ENCODE measurements at regions not wholly inside any gene's neighbourhood (a gene's known extent, or its start where the extent isn't known, plus 50 kb on each side); places are given as distances from the start of the nearest gene placed in this dataset.
"Not testable (repeated sequence)": the region's sequence is repeated elsewhere in the genome, so short reads cannot be mapped to it uniquely, and the experiment has no call there.

DNA sequence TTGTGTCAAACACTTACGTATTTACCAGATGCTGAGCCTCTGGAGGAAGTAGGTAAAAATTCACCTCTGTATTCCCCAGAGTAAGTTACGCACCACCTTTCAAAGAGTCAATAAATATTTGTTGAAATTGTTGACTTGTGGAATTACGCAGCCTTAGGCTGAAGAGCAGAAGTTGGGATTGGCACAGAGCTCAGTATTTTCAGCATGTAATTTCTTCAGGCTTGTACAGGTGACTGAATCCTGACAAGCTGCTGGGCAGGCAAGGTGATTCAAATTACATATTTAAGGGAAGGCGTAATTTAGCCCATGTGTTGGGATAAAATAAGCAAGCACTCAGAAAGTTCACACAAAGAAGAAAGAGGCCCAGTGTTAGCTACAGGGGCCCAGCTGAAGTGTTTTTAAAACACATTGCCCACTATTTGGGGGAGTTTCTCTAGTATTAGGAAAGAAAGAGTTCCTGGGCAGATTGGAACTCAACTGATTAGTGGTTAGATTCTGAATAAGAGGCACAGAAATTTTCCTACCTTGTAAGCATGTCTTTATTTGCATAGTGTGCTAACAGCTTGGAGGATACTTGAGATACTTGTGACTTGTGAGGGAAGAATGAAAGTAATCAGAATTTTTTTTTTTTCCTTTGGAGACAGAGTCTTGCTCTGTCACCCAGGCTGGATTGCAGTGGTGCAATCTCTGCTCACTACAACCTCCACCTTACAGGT, 165.3 kb upstream of the FBXL7 start:
- peak; percentile 61 for DNase-seq

DNA sequence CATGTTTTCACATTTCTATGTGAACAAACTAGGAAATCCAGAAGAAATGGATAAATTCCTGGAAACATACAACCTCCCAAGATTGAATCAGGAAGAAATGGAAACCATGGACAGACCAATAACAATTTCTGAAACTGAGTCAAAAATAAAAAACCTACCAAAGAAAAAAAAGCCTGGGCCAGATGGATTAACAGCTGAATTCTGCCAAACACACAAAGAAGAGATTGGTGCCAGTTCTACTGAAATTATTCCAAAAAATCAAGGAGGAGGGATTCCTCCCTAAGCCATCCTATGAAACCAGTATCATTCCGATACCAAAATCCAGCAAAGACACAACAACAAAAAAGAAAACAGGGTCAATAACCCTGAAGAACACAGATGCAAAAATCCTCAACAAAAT, 166.9 kb upstream of the FBXL7 start:
- DNase-seq = no peak

DNA sequence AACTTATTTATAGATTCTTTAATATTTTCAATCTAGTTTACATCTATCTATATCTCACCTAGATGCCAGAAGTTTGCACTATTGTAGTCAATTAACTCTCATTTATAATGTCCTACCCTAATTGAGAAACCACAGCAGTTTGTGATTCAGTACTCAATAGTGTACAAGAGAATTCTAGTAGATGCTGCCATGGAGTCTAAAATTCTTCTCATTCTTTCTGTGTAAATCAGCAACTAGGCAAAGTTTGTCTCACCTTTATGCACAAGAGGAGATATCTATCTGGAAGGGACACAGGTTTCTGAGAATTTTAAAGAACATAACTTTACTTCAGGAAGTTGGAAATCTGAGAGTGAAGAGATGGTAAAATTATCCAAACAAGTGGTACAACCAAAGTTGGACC, 173.0 kb upstream of the FBXL7 start:
- DNase-seq = no peak

DNA sequence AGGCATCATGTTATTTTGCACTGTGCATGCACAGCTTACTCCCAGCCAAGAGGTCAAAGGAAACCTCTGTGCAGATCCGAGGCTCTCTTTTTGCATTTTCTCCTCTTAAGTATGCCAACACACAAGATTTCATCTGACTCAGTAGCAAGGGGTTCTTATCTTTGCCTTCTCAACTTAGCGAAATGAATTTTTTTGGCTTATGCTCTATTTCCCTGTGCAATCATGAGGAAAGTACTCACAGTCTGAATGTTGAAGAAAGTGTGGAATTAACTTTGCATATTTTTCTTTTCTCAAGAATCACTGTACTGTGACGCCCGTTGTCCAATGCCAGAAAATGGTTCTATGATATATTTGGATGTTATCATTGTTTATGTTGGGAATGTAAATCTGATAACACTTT, 173.5 kb upstream of the FBXL7 start:
- DNase-seq = no peak

DNA sequence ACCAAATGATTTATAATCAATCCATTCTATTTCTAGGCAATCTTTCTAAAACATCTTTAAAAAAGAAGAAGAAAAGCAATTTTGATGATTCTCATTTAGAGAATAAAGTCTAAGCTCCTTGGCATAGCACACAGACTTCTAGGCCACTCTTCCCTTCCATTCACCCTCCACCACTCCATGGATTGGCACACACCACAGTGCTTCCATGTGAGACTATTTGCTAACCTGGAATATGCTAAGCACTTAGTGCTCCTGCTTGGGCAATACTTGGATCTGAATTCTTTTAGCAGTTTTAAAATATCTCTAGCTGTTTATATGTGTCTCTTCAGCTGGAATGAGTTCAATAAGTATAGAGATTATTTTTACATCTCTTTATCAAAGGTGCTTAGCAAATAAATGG, 177.6 kb upstream of the FBXL7 start:
- no peak for DNase-seq

DNA sequence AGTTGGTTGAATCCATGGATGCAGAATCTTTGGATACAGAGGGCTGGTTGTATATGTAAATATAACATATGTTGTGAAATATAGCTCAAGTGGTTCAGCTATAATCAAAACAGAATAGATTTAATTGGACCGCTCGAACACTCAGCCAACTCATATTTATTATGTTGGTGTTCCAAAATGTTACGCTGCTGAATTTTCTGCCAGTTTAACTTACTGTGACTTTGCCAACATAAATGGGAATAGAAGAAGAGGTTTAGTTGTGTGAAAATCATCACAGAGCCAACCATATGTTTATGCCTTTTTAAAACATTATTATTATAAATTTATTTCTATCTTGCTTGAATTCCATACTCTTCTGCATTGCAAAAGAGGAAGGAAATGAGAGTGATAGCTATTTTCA, 178.2 kb upstream of the FBXL7 start:
- peak; percentile 62 for DNase-seq

DNA sequence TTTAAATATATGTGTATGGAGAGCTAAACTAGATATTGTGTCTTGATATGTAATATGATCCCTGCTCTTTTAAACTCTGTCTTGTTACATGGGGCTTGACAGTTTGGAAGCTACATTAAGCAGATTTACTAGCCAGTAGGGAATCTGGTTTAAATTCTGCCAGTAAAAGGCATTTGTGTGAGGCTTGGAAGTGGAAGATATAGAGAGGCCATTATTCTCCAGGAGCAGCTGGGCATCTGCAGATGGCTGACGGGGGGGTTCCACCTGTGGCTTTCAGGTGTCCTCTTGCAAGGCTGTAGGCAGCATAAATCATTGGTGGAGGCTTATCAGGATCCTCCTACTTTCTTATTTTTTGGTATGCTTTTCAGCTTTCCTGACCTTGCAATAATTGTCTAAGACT, 179.1 kb upstream of the FBXL7 start:
- peak; percentile 64 for DNase-seq

DNA sequence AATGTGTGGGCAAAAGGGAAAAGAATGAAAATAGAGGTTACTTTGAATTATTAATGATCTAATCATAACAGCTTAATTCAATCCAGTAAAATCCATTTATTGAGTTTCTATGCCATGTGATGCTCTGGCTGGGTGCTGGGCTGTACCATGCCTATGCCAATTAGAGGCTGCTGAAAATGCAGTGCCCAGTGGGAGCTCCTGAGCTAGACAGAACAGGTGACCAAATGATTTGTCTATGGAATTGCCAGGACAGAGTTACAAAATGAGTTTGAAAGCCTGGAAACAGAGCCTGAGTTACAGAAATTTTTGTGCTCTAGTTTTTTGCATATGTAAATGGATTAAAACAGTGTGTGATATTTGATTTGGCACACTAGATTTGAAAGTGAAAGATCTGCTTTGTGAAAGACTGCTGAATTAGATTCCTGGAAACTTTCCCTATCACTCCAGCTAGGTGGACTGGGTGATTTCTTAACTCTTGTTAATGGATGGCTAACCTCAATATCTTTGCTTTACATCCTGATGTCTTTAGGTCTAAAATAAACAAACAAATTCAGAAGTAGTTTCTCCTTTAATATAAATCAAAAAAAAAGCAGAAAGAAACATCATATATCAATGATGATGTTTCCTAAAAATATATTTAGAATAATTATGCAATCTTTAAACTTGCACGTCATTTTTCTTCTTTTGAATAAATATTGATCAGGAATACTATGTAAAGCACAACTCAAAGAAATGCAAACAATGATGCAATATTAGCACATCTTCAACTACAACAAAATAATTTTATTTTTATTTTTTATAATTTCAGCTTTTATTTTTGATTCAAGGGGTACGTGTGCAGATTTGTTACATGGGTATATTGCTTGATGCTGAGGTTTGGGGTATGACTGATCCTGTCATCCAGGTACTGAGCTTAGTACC, 194.8 kb upstream of the FBXL7 start:
- DNase-seq = no peak

DNA sequence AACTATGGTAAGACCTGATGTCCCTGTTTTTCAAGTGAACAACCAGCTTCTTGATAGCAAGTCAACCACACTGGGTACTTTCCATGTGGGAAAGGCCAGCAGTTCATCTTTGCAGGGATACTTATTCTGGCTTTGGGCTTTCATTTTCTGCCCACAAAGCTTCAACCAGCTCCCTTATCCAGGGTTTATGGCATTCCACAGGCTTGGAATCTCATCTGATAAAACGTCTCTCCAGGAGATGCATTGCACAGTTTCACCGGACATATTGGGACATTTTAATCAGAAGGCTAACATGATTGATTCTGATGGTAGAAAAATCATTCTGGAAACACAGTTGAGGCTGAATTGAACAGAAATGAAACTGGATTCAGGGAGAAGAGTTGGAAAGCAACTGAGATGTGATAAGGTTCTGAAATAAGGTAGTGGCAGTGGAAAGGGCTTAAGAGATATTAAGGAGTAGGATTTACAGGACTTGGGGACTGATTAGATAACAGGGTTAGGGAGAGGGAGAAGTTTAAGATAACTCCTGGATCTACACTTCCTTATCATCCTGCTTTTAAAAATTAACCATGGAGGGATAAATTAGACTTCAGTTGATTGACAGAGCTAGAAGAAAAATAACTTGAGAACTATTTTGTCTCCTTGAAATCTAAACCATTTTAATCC, 195.8 kb upstream of the FBXL7 start:
- DNase-seq = no peak

DNA sequence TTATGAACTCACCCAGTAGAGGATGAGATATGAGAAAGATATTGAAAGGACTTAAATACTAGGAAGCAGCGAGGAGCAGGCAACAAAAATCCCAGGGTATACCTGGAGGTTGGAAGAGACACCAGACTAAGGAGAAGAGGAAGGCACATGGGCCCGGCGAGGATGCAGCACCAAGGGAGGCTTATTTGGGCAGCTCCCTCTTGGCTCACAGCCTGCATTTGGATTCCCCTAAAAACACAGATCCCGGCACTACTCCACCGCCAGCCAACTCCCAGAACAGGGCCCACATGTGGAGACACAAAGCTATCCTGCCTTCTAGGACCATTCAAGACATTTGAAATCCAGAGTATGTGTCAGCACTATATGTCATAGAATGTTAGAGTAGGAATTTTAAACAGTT, 199.8 kb upstream of the FBXL7 start:
- DNase-seq = no peak

DNA sequence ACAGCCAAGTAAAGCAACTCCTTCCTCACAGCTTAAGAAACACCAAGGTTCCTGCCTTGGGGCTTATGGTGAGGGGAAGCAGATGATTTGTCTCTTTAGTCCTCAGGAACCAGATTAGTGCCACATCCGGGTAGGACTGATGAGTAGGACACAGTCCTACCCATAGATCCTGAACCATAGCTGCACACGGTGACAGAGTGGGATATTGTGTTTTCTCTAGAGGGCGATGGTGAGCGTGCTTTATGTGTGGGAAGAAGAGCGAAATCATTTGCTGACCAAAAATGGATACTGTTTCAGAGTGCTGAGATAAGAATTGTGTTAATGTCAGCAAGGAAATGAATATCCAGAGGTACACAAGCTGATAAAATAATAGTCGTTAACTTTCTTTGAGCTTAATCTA, 209.0 kb upstream of the FBXL7 start:
- no peak for DNase-seq

DNA sequence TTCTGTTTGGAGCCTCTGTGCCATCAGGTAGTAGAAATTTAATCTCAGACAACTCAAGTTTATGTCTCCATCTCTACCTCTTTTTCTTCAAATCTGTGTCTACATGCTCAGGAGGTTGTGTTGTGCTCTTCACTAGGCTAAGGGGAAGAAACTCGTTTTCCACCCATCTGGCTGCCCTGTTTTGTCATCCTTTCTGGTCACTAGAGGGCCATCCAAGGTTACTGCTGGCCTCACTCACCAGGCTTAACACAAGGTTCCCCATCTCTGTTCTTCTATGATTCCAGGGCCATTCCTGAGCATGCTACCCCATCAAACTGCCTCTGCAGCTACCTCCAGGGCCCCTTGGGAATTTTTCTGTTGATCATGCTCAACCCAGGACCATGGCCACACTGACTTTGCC, 213.3 kb upstream of the FBXL7 start:
- no peak for DNase-seq

DNA sequence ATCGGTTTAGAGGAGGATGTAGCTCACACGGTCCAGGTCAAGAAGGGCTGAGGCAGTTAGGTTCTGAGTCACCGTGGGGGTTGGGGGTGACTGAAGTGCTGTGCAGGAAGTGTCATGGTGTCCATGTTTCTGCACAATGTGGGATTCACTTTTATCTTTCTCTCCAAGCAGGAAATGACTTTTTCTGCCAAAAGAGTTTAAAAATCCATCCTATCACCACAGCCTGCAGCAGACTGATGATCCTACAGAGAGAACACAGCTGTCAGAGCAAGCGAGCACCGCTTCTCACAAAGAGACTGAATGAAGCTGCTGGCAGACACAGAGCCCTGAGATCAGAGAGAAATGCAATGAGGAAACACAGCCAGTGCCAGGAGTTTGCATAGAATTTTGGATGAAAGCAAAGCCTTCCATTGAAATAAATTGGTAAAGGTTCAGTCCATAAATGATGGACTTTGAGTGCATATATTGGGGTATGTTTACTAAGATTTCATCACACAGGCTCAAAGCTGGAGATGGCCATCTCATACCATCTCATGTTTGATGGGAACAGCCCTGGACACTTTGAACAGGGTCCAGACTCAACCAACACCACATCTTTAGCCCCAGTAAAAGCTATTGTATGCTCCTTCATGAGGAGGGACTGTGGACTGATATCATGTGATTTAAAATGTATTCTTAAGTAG, 213.9 kb upstream of the FBXL7 start:
- peak; percentile 88 for DNase-seq

DNA sequence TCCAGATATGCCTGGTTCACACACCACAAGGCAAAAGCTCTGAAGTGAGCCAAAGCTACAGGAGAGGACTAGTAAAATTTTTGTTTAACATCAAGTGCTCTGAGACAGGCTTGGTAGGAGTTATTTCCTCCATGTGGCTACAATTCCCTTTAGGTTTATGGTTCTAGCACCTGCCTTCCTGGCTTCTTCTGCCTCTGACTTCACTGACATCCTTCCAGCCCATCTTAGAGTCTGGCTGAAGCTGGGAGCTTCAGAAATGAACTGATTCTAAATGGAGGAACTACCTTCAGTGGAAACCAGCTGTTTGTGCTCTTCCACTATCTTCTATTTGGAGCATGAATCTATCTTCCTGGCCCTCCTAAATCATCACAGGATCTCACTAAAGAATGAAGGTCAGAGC, 215.3 kb upstream of the FBXL7 start:
- no peak for DNase-seq

DNA sequence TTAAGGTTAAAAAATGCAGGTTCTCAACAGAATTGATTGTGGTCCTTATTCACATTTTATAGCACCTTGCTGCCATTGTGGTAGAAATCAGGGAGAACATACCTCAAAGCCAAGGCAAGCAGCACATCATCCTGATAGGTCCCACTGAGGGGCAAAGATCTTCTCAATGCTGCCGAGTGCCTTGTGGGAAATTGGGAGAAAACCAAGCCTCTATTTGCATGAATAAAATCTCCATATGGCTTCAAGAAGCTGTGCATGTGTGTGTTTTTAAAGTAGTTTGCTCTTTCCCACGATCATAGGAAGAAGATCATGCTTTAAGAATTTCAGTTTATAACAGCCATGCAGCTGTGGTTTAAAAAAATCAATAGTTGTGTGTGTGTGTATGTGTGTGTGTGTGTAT, 216.9 kb upstream of the FBXL7 start:
- DNase-seq = peak; percentile 61

DNA sequence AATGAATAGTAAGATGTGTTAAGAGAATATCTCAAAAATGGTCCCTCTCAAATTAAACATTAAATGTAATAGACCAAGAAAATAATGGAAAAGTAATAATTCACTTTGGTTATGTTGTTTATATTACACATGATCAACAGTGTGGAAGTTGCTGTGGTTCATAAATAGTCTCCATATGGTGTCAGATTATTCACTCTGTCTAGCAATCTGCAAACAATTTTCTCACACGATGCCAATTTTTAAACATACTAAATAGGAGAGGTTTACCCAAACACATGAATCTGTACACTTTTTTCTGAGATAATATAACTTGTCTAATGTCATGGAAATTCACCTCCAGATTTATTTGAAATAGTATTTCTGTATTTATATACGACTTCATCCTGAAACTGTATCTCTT, 217.4 kb upstream of the FBXL7 start:
- DNase-seq = no peak

DNA sequence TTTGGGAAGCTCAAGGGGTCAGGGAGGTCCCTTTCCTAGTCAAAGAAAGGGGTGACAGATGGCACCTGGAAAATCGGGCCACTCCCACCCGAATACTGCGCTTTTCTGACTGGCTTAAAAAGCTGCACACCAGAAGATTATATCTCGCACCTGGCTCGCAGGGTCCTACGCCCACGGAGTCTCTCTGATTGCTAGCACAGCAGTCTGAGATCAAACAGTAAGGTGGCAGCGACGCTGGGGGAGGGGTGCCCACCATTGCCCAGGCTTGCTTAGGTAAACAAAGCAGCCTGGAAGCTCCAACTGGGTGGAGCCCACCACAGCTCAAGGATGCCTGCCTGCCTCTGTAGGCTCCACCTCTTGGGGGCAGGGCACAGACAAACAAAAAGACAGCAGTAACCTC, 228.4 kb upstream of the FBXL7 start:
- DNase-seq = not testable (repeated sequence)

DNA sequence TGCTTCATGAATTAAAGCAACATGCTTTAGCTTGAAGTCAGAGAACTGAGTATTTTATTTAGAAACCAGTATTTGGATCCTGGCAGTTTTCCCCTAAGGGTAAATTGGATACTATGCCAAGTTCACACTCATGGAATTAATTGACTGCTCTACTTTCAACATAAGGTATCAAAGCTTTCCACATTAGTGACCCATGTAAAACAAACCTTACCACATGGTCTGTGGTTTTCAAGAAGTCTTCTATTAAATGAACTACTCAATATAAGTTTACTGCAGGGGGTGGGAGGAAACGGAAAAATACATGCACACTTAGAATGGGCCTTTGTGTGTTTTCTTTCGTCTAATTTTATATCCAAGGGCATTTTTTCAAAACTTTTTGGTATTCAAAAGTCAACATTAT, 232.0 kb upstream of the FBXL7 start:
- DNase-seq = peak; percentile 35

DNA sequence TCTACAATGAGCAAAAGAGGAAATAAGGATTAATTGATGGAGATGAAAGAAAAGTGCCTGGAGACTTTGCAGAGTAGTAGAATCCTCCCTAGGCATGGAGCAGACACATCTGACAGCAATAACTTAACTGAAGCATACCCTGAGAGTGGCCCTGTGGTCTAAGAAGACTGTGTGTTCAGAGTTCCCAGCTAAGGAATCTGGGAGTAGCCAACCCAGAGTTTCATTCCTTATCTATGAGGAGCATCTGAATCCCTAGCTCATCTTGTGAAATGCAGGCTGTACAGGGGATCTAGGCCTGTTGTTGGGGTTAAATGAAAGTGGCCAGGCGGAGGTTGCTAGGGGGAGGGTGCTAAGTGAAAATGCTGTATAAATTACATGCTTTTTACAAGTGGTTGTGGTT, 233.1 kb upstream of the FBXL7 start:
- no peak for DNase-seq

DNA sequence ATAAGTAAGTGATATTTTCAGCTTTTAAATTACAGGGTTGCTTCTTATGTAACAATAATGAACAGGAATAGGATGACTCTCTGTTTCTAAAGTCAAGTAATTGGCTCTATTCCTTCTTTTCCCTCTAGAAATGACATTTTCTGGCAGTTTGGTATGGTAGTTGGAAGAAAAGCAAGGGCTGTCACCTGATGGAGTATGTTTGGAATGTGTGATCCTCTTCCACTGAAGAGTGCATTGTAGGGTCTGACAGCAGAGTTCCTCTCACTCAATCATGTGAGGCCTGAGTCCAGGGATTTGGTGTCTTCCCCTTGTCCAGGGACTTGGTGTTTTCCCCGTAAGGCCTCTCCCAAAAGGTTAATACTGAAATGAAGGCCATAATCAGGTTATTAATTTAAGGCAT, 233.8 kb upstream of the FBXL7 start:
- DNase-seq = no peak

DNA sequence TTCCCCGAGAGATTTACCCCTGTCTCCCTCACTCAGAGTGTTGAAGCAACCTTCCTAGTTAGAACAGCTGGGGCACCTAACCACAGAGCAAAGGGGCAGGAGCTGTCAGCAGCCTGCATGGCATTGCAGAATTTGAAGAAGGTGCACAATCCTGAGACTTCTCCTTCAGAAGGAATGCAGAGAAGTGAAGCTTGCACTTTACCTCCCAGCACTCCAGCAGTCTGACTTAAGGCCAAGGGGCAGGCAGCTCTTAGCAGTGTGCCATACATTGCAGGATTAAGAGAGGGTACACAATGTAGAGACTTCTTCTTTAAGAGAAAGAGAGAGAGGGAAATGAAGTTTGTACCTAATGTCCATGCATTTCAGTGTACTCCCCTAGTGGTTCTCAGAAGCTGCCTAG, 236.0 kb upstream of the FBXL7 start:
- DNase-seq = no peak

DNA sequence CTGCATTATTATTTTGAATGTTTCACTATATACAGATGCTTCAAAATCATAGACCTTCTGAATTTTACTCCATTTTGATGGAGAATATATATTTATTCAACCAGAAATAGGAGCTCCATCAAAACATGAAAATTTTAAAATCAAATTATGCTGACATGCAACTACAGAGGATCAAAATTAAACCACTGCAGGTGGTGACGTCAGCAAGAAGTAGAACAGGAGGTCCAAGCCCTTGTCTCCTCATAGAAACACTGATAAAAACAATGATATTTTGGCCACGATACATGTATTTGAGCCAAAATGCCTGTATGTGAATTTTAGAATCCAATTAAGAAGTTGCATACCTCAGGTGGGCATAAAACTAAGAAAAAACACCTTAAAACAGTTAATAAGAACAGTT, 236.6 kb upstream of the FBXL7 start:
- DNase-seq = no peak

All from tongue (tissue), 1 donor.